Right lung (tissue), 2 donors: ENCODE measurements at regions not wholly inside any gene's neighbourhood (a gene's known extent, or its start where the extent isn't known, plus 50 kb on each side); places are given as distances from the start of the nearest gene placed in this dataset.
A peak's percentile ranks its signal among the peaks of the same experiment; 100 is the strongest.

Experiments used
- DNase-seq, 2 donors: peaks; one replicate each; pipeline ENCODE4 v3.0.0-alpha.2; 2013

- DNase-seq, result no peak
Measured at GRCh38 chr5:15447209-15447608, 52.8 kb upstream of the FBXL7 start.

- no peak for DNase-seq
Measured at GRCh38 chr5:15446552-15446951, 53.4 kb upstream of the FBXL7 start.

- no peak for DNase-seq
Measured at GRCh38 chr5:15442193-15442570, 57.8 kb upstream of the FBXL7 start.

GRCh38 chr5:15441433-15442192, 58.4 kb upstream of the FBXL7 start:
- no peak for DNase-seq

- DNase-seq, result no peak
Measured at GRCh38 chr5:15440434-15440833, 59.5 kb upstream of the FBXL7 start.

GRCh38 chr5:15439801-15440200, 60.2 kb upstream of the FBXL7 start:
- no peak for DNase-seq

- no peak for DNase-seq
Measured at GRCh38 chr5:15433709-15434108, 66.3 kb upstream of the FBXL7 start.

- no peak for DNase-seq
Measured at GRCh38 chr5:15431923-15432322, 68.1 kb upstream of the FBXL7 start.

- no peak for DNase-seq
Measured at GRCh38 chr5:15425766-15426165, 74.2 kb upstream of the FBXL7 start.

- DNase-seq, result no peak
Measured at GRCh38 chr5:15424769-15425168, 75.2 kb upstream of the FBXL7 start.

- DNase-seq, result no peak
Measured at GRCh38 chr5:15421921-15422412, 78.0 kb upstream of the FBXL7 start.

GRCh38 chr5:15421381-15421780, 78.6 kb upstream of the FBXL7 start:
- no peak for DNase-seq

GRCh38 chr5:15420201-15420600, 79.8 kb upstream of the FBXL7 start:
- DNase-seq, result no peak

- peak in 1 of 2 donors; percentile 51 for DNase-seq
Measured at GRCh38 chr5:15417156-15417555, 82.8 kb upstream of the FBXL7 start.

- no peak for DNase-seq
Measured at GRCh38 chr5:15406478-15406877, 93.5 kb upstream of the FBXL7 start.

- DNase-seq, result no peak
Measured at GRCh38 chr5:15393146-15393545, 106.8 kb upstream of the FBXL7 start.

- peak in 1 of 2 donors; percentile 22 for DNase-seq
Measured at GRCh38 chr5:15391704-15392397, 108.1 kb upstream of the FBXL7 start.

GRCh38 chr5:15388866-15389265, 111.1 kb upstream of the FBXL7 start:
- DNase-seq, result no peak

- no peak for DNase-seq
Measured at GRCh38 chr5:15387931-15388524, 112.0 kb upstream of the FBXL7 start.

- DNase-seq, result no peak
Measured at GRCh38 chr5:15386122-15386521, 113.9 kb upstream of the FBXL7 start.

GRCh38 chr5:15385553-15385952, 114.4 kb upstream of the FBXL7 start:
- no peak for DNase-seq

GRCh38 chr5:15385037-15385436, 114.9 kb upstream of the FBXL7 start:
- no peak for DNase-seq

GRCh38 chr5:15384581-15384980, 115.4 kb upstream of the FBXL7 start:
- DNase-seq, result no peak
